ENCODE measurements at regions not wholly inside any gene's neighbourhood (a gene's known extent, or its start where the extent isn't known, plus 50 kb on each side); places are given as distances from the start of the nearest gene placed in this dataset.
A peak's percentile ranks its signal among the peaks of the same experiment; 100 is the strongest.

- DNase-seq: no peak
These were observed 132.3 kb downstream of the UNC5CL start for GRCh38 chr6:40906759-40907158.

GRCh38 chr6:40904583-40905194 is 134.3 kb downstream of the UNC5CL start:
- DNase-seq: no peak

- no peak for DNase-seq
These were observed 135.6 kb downstream of the UNC5CL start for GRCh38 chr6:40903456-40903855.

DNA sequence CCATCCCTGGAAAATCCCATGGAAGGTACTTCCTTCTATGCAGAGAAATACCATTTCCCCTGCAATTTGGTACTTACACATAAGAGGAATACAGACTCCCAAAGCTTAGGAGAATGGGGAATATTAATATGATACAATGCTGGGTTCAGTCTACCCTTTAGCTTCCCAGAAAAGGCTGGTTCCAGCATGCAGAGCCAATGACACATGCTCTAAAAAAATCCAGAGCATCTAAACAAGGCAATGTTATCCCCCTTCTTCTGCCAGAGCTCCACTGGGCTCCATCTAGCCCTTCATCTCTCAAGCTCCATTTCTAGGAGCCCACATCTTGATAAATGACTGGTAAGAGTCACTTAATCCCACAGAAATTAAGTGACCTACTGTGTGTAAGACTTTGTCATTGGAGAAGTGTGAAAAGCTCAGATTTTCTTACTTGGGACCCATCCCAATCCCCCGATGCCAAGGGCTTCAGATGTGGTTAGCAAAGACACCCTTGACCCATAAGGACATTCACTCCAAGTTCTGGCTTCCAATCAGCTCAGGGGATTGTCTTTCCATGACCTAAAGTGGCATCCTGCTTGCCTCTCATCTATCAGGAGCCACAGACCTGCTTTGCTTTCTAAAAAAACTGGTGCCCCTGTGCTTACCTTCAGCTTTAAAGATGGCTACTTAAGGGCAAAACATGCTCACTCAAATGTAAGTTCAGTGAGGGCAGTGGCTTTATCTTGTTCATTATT is 137.5 kb downstream of the UNC5CL start:
- no peak for DNase-seq

DNA sequence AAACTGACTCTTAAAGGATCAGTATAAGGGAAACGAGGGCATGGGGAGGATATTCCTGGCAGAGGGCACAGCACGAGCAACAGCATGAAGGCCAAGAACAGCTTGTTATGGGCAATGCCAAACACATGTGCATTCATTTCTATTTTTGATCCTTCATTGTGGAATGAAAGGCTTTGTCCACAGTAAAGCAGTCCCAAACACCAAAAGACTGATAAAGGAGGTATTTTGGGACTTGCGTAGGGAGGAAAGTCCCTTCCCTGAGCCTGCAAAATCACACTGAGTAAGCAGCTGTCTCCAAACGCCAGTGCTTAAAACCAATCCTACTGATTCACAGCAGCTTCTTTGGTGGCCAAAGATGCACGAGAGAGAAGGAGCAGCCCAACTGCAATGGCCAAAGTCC is 138.2 kb downstream of the UNC5CL start:
- no peak for DNase-seq

DNA sequence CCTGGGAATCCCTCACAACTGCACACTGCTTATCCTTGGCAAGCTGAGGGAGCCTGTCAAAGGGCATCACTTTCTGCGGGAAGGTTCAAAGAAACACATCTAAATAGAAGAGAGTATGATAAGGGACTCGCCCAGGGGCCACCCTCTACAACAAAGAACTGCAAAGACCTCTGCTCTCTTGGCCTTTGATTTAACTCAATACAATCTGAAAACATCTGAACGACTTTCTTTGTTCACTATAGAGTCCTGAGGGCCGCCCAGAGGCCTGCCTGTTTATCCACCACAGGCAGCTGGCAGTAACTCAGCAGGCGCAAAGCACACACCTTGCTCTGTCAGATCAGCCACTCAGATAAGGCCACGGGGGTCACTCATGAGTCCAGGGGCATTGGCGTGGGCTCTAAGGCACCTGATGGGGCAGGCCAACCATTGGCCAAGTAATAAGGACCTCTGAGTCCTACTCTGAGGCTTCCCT is 139.3 kb downstream of the UNC5CL start:
- no peak for DNase-seq

- no peak for DNase-seq
These were observed 140.9 kb downstream of the UNC5CL start for GRCh38 chr6:40898073-40898472.

- DNase-seq: no peak
These were observed 141.5 kb downstream of the UNC5CL start for GRCh38 chr6:40897390-40898003.

DNA sequence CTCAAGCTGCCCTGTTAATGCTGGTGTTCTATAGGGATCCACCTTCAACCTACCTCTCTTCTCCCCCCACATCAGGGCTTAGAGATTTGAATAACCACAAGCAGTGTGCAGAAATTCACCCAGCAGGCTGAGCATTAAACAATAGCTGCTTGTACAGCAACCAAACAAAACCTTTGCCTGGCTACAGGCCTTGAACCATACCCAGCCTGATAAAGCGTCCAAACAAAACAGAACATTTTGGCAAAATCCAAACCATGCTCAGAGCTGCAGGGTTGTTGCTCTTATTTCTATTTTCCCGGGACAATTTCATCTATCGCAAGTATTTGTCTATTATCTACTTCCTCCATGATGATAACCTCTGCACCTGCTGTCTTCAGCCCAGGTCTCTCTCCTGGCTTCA is 142.3 kb downstream of the UNC5CL start:
- no peak for DNase-seq

- DNase-seq: no peak
These were observed 143.8 kb downstream of the UNC5CL start for GRCh38 chr6:40894962-40895799.

- DNase-seq: no peak
These were observed 146.0 kb downstream of the UNC5CL start for GRCh38 chr6:40893021-40893420.

- DNase-seq: no peak
These were observed 146.8 kb downstream of the UNC5CL start for GRCh38 chr6:40892223-40892622.

GRCh38 chr6:40891686-40892085 is 147.3 kb downstream of the UNC5CL start:
- no peak for DNase-seq

DNA sequence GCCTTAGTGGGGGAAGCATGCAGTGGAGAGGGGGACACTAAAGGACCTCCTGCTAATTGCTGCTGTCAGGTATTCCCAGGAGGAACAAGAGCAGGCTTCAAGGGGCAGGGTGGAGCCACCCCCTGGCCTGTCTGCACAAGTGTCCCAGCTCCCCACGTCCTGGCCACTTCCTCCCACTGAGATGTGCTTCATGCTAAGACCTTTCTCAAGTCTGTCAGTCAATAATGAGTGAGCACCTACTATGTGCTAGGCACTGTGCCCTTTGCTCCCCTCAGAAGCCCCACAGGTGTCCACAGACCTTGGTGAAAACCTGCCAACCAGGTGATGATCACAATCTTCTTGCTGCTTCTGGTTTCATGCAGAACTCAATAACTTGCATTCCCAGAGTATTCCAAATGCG is 147.9 kb downstream of the UNC5CL start:
- DNase-seq: no peak

DNA sequence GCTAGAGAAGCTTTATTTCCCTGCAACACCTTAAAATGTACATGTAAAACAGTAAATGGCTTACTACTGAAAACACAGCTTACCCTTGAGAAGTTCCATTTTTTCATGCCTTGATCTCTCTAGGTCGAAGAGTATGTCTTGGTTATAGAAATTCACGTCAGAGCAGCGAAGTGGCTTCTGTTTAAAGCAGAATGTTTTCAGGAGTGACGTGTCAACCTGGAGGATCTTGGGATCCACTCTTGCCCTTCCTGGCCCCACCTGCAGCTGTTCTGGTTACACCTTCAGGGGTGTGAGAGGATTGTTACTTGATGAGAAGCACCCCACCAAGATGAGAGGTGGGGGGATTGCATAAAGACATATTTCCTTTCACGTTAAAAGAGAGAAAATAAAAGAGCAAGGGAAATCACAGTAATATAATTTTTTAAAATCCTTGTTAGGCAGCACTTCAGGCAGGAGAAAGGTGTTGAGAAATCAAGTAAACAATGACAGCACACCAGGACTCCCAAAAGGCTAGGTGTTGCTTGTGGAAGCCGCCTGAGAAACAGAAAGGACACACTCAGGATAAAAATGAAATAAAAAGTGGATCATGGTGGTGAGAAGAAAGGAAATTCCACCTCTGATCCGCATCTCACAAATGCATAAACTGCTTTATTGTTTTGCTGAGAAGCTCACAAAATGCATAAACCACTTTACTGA is 149.7 kb downstream of the UNC5CL start:
- no peak for DNase-seq

DNA sequence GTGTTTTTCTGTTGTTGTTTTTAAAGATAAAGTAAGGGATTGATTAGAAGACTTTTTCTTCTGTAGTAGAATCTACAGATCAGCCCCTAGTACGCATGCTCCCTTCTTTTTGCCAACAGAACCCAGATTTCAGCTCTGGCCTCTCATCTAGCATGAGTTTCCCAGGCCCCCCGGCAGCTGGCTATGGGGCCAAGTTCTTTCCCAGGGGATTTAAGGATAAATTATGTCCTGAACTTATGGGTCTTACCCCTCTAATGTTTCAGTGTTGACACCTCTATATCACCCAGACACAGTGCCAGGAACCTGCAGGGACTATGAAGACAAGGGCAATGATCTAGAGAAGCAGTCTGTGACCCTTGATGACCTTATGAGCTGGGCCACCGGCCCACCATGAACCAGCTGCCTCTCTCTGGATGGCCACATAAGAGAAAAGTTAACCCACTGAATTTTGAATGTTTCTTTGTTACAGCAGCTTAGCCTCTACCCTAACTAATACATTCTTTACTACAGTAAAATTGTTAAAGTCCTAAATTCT is 150.5 kb downstream of the UNC5CL start:
- DNase-seq: no peak

DNA sequence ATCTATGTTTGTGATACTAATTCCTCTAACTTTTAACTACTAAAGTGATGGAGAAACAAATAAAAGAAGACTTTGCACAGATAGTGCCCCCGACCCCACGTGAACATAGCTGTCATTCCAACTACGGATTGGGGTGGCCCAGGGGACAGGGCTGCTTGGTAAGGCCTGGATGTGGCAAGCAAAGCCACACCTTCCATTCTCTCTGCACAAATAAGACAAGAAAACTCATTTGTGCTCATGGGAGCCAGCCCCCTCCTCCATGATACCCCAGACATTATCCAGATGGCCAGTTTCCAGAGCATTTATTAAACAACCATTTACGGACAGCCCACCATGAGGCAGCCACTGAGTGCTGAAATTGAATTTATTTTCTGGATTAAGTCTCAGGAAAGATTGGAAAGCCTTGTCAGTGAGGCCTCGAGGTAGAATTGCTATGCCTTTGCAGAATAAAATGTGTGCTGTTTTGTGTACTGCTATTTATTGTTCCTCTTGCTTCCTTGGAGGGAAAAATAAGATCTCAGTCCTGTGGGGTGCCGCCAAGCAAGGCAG is 151.2 kb downstream of the UNC5CL start:
- no peak for DNase-seq

DNA sequence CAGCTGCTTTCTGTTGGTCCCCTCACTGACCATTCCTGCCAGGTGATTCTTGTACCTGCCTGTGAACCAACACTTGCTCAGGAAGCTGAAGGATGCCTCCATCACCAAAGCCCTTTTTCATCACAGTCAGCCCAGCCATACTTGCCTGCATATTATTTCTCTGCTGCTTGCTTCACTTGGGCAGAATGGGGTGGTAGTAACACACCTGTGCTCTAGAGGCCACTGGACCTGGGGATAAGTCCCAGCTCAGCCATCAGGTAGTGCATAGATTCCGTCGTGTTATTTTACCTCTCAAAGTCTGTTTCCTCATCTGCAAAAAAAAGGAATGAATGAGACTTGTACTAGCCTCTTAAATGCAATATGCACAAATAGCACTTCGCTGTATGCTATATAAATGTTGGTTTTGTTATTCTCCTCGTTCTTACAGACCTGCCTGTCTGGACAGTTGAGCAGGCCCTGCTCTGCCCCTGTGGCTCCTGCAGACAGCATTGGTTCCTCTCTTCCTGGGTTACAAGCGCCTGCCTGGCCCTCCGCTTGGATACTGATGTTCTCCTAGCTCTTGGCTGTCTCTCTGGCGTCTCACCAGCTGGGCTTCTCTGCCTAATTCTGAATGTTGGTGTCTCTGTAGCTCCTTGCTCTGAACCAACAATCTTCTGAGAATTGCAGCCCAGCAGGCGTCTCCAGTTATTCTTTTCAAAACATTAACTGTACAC is 151.8 kb downstream of the UNC5CL start:
- no peak for DNase-seq

DNA sequence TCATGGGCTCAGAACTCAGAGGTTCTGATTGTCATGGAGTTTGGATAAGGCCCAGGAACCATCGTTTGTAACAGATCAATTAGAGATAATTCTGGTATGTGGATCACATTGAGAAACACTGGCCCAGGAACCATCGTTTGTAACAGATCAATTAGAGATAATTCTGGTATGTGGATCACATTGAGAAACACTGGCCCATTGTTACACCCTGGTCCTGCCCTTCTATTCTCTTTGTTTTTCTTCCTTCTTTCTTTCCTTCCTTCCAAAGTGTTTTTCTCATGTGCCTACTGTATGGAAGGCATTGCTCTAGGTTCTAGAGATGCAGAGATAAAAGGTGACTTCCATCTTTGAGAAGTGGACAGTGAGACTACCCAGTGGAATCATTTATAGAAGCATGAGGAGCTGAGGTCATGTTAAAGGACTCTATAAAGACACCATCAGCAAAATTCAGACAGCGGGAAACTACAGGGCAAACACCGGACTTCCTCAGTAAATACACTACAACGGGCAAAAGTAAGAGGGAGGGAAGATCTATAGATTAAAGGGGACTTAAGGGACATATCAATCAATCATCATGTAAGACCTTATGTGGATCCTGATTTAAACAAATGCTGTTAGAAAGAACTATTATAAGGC is 153.8 kb downstream of the UNC5CL start:
- no peak for DNase-seq

- DNase-seq: peak; percentile 22
These were observed 156.6 kb downstream of the UNC5CL start for GRCh38 chr6:40882323-40882997.

Data from NCI-H2029 treated with DMSO at 0.1 percent for 48 hours (cell line).